Right lobe of liver (tissue), 6 donors: ENCODE measurements at regions not wholly inside any gene's neighbourhood (a gene's known extent, or its start where the extent isn't known, plus 50 kb on each side); places are given as distances from the start of the nearest gene placed in this dataset.
A peak's percentile ranks its signal among the peaks of the same experiment; 100 is the strongest.

ENCODE experiments used
- ATAC-seq, 4 donors: fragments of 200-7000 bp; cut with Tn5 transposase; one replicate each; pipeline ENCODE4 v1.9.1; 2020; ENCODE audit warnings: mild to moderate bottlenecking in 4 of 4, moderate library complexity in 4 of 4
- DNase-seq, 3 donors: peaks; one replicate each; pipeline ENCODE4 v3.0.0-alpha.2; 2020
- H3K27ac ChIP-seq, 3 donors: fragments of 200-600 bp; one replicate each; pipeline ENCODE4 v1.8.0; 2022
- H3K27me3 ChIP-seq, 2 donors: fragments of 200-600 bp; one replicate each; pipeline ENCODE4 v1.8.0; 2022
- H3K36me3 ChIP-seq, 4 donors: fragments of 200-600 bp; sonication (generic) in 1 of 4; one replicate each; pipeline versions ENCODE4 v1.5.1 to v1.8.0; 2017 to 2022; ENCODE audit warnings: control low read depth in 1 of 4
- H3K4me1 ChIP-seq, 4 donors: fragments of 200-600 bp; sonication (generic) in 1 of 4; one replicate each; pipeline versions ENCODE4 v1.5.1 to v1.8.0; 2017 to 2022; ENCODE audit warnings: control low read depth in 1 of 4
- H3K4me3 ChIP-seq, 3 donors: fragments of 200-600 bp; one replicate each; pipeline ENCODE4 v1.8.0; 2022
- H3K9me3 ChIP-seq, 4 donors: fragments of 200-600 bp; sonication (generic) in 1 of 4; one replicate each; pipeline versions ENCODE4 v1.5.1 to v1.8.0; 2017 to 2022; ENCODE audit warnings: control low read depth in 1 of 4
- CTCF ChIP-seq, 4 donors: fragments of 200-600 bp in 3 of 4; fragments of 450-650 bp in 1 of 4; IDR thresholded peaks; one replicate each; pipeline versions ENCODE4 v1.5.1 to v1.8.0; 2016 to 2022; ENCODE audit warnings: antibody characterized with exemption in 4 of 4, mild to moderate bottlenecking in 2 of 4
- POLR2A ChIP-seq: fragments of 450-650 bp; IDR thresholded peaks from one replicate; pipeline ENCODE4 v1.6.1; 2017; ENCODE audit warnings: antibody characterized with exemption, mild to moderate bottlenecking
- WGBS: methylation state at CpG from one replicate; pipeline ENCODE4 v1.1.6; 2018; ENCODE audit warnings: low coverage, low lambda C conversion rate; ENCODE audit not compliant: insufficient coverage; ENCODE audit errors: missing lambda C conversion rate; 5-methylcytosine and 5-hydroxymethylcytosine counted together
- intact Hi-C, 2 donors: fragments of 100-400 bp; cut with DNase I; formaldehyde crosslinking; loops; one replicate each; pipeline versions ENCODE4 v1.11.2 to v1.14.1; 2022
- donor health status: DM: no; HTN: yes; CAD: no.
- donor health status: DM: no; HTN: no; CAD: no.
- donor health status: DM: no; HTN: no; CAD: no.
- donor health status: DM: no; HTN: yes; CAD: no.
- donor health status: DM: no; HTN: yes; CAD: no.

- Histone ChIP-seq H3K4me3 (no peak overlapping the region), H3K4me1 (peaks cover 0 to 15% (median 2%) of the 10 kb centered on the region in 4 donors), H3K27ac (no peak overlapping the region), H3K36me3 (no peaks in the 10 kb centered on the region), H3K9me3 (no peaks in the 10 kb centered on the region), H3K27me3 (no peaks in the 10 kb centered on the region)
- intact Hi-C loops: no loop called here
- no peak for DNase-seq
- ATAC-seq: no peak
- TF ChIP-seq CTCF (IDR thresholded peaks at IDR 0.05) (no peak), POLR2A (no peak)
Measured at GRCh38 chr3:81874738-81875137, 113.3 kb upstream of the GBE1 start.

GRCh38 chr3:81872566-81872965 is 111.1 kb upstream of the GBE1 start:
- no peak for ATAC-seq
- intact Hi-C loops: no loop called here
- Histone ChIP-seq H3K27me3 (no peaks in the 10 kb centered on the region), H3K9me3 (no peaks in the 10 kb centered on the region), H3K27ac (no peak overlapping the region), H3K4me1 (peaks cover 0 to 35% (median 3%) of the 10 kb centered on the region in 4 donors), H3K36me3 (no peaks in the 10 kb centered on the region), H3K4me3 (no peak overlapping the region)
- DNase-seq: no peak
- 39% methylated on average over 1 of the region's 1 CpG for WGBS
- TF ChIP-seq POLR2A: no peak
- no peak for TF ChIP-seq CTCF (IDR thresholded peaks at IDR 0.05)

- peak in 2 of 3 donors; percentile 31 to 49 for DNase-seq
- no peaks in the 10 kb centered on the region for H3K27me3 ChIP-seq
Measured at GRCh38 chr3:81871358-81872155, 110.1 kb upstream of the GBE1 start.

GRCh38 chr3:81869382-81869781 is 107.9 kb upstream of the GBE1 start:
- Histone ChIP-seq H3K4me3 (no peak overlapping the region), H3K27me3 (no peaks in the 10 kb centered on the region), H3K4me1 (peaks cover 0 to 39% (median 3%) of the 10 kb centered on the region in 4 donors), H3K36me3 (no peaks in the 10 kb centered on the region), H3K9me3 (no peaks in the 10 kb centered on the region), H3K27ac (peak overlapping the region in 2 of 3 donors; percentile 15 to 46)
- peak; percentile 76 to 91 (median 82) for ATAC-seq
- TF ChIP-seq CTCF (IDR thresholded peaks at IDR 0.05): no peak
- intact Hi-C loops: no loop called here
- WGBS: 6% methylated on average over 1 of the region's 1 CpG
- no peak for DNase-seq

More at GRCh38 chr3:81871358-81872155, 110.1 kb upstream of the GBE1 start:
- no peaks in the 10 kb centered on the region for H3K9me3 ChIP-seq
- WGBS: 12% methylated on average over 3 of the region's 3 CpGs
- H3K36me3 ChIP-seq: no peaks in the 10 kb centered on the region
- no peak overlapping the region for H3K27ac ChIP-seq
- peak; percentile 19 to 43 (median 30) for TF ChIP-seq CTCF (IDR thresholded peaks at IDR 0.05)
- TF ChIP-seq POLR2A: no peak
- no peak overlapping the region for H3K4me3 ChIP-seq
- H3K4me1 ChIP-seq: peaks cover 0 to 39% (median 3%) of the 10 kb centered on the region in 4 donors
- peak; percentile 40 to 63 (median 43) for ATAC-seq
- intact Hi-C loops: no loop called here
